GM19025 (cell line): ENCODE measurements at regions not wholly inside any gene's neighbourhood (a gene's known extent, or its start where the extent isn't known, plus 50 kb on each side); places are given as distances from the start of the nearest gene placed in this dataset.
A peak's percentile ranks its signal among the peaks of the same experiment; 100 is the strongest.

Source experiments
- ATAC-seq: cut with Tn5 transposase; IDR thresholded peaks from one replicate; pipeline ENCODE4 v1.9.1; 2021; ENCODE audit warnings: mild to moderate bottlenecking, low read depth, moderate library complexity; ENCODE audit not compliant: unreplicated experiment

- ATAC-seq, result no peak
These were observed 54.3 kb upstream of the WSB1 start for GRCh38 chr17:27239584-27239983.

- ATAC-seq, result no peak
These were observed 53.7 kb upstream of the WSB1 start for GRCh38 chr17:27240086-27240801.

DNA sequence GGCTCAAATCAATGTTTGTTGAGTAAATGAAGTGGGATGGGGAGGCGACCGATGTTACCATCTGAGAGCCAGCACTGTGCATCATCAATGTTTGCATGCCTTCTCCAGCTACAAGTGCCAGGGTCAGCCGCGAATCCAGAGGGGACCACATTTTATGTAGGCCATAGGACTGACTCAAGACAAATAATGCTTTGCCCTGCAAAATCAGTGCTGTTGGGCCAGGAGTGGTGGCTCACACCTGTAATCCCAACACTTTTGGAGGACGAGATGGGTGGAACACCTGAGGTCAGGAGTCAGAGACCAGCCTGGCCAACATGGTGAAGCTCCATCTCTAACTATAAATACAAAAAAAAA lies 53.1 kb upstream of the WSB1 start:
- no peak for ATAC-seq

- peak; percentile 40 for ATAC-seq
These were observed 52.5 kb upstream of the WSB1 start for GRCh38 chr17:27241346-27241946.

DNA sequence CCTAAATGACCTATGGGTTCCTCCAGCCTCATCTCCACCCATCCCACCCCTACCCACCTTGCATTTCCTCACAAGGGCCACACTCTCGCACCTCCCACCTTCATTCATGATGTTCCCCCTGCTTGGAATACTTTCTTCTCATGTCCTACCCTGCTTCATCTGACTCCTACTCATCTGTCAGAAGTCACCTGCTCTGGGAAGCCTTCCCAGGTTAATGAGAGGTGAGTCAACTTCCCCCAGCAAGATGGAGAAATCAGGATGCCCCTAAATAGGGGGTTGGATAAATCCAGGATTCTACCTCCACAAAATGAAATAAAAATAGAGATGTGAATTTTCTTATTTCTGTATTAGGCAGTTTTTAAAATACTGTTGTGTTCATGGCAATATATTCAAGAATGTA lies 51.0 kb upstream of the WSB1 start:
- ATAC-seq, result no peak

GRCh38 chr17:27244011-27244410 lies 49.9 kb upstream of the WSB1 start:
- no peak for ATAC-seq
